SJCRH30 (cell line): ENCODE measurements at regions not wholly inside any gene's neighbourhood (a gene's known extent, or its start where the extent isn't known, plus 50 kb on each side); places are given as distances from the start of the nearest gene placed in this dataset.

Experiments used
- DNase-seq, 2 experiments: peaks; one replicate each; pipeline ENCODE4 v3.0.0-alpha.2; 2015 to 2020
- H3K27ac ChIP-seq: fragments of 250-450 bp; sonication (Bioruptor Pico); 2 replicates; pipeline ENCODE4 v1.5.1; 2020; ENCODE audit warnings: mild to moderate bottlenecking, moderate library complexity
- H3K27me3 ChIP-seq: fragments of 250-450 bp; sonication (Bioruptor Pico); 2 replicates; pipeline ENCODE4 v1.5.1; 2020; ENCODE audit warnings: mild to moderate bottlenecking, moderate library complexity
- H3K36me3 ChIP-seq: fragments of 250-450 bp; sonication (Bioruptor Pico); 2 replicates; pipeline ENCODE4 v1.5.1; 2020; ENCODE audit warnings: mild to moderate bottlenecking, moderate library complexity
- H3K4me1 ChIP-seq: fragments of 250-450 bp; sonication (Bioruptor Pico); 2 replicates; pipeline ENCODE4 v1.5.1; 2020; ENCODE audit warnings: mild to moderate bottlenecking, moderate library complexity
- H3K4me3 ChIP-seq: fragments of 250-450 bp; sonication (Bioruptor Pico); 2 replicates; pipeline ENCODE4 v1.5.1; 2020; ENCODE audit warnings: mild to moderate bottlenecking, moderate library complexity
- H3K9me3 ChIP-seq: fragments of 250-450 bp; sonication (Bioruptor Pico); replicated peaks from 2 replicates; pipeline ENCODE4 v1.5.1; 2020; ENCODE audit warnings: mild to moderate bottlenecking, moderate library complexity

GRCh38 chr1:238998577-238998976 lies 387.8 kb upstream of the CHRM3 start:
- Histone ChIP-seq H3K36me3 (no peaks in the 10 kb centered on the region), H3K4me1 (no peaks in the 10 kb centered on the region), H3K4me3 (no peak overlapping the region), H3K27ac (no peak overlapping the region), H3K27me3 (no peaks in the 10 kb centered on the region), H3K9me3 (no peaks in the 10 kb centered on the region)
- DNase-seq: no peak

- Histone ChIP-seq H3K36me3 (no peaks in the 10 kb centered on the region), H3K4me3 (no peak overlapping the region), H3K9me3 (no peaks in the 10 kb centered on the region), H3K27ac (no peak overlapping the region), H3K27me3 (no peaks in the 10 kb centered on the region), H3K4me1 (no peaks in the 10 kb centered on the region)
- peak; percentile 3 to 38 for DNase-seq
Observed at GRCh38 chr1:238991765-238992495, 394.4 kb upstream of the CHRM3 start.

GRCh38 chr1:238985312-238985711 lies 401.1 kb upstream of the CHRM3 start:
- Histone ChIP-seq H3K36me3 (no peaks in the 10 kb centered on the region), H3K4me1 (peaks cover 7% of the 10 kb centered on the region), H3K9me3 (no peaks in the 10 kb centered on the region), H3K27me3 (no peaks in the 10 kb centered on the region), H3K4me3 (no peak overlapping the region), H3K27ac (no peak overlapping the region)
- no peak for DNase-seq

- Histone ChIP-seq H3K36me3 (no peaks in the 10 kb centered on the region), H3K9me3 (no peaks in the 10 kb centered on the region), H3K27me3 (no peaks in the 10 kb centered on the region), H3K4me1 (peaks cover 7% of the 10 kb centered on the region), H3K4me3 (no peak overlapping the region), H3K27ac (0 out of 2 replicates have a peak overlapping the region, but pooled peaks have one; percentile 3)
- DNase-seq: peak; percentile 38 to 64
Observed at GRCh38 chr1:238982736-238983135, 403.6 kb upstream of the CHRM3 start.

GRCh38 chr1:238981317-238981933 lies 404.9 kb upstream of the CHRM3 start:
- H3K36me3 ChIP-seq: no peaks in the 10 kb centered on the region
- H3K4me3 ChIP-seq: no peak overlapping the region
- no peaks in the 10 kb centered on the region for H3K9me3 ChIP-seq
- DNase-seq: no peak
- H3K4me1 ChIP-seq: peaks cover 7% of the 10 kb centered on the region
- no peak overlapping the region for H3K27ac ChIP-seq
- H3K27me3 ChIP-seq: no peaks in the 10 kb centered on the region

GRCh38 chr1:238980053-238980452 lies 406.3 kb upstream of the CHRM3 start:
- DNase-seq: no peak
- Histone ChIP-seq H3K27ac (no peak overlapping the region), H3K4me3 (no peak overlapping the region), H3K4me1 (peaks cover 7% of the 10 kb centered on the region), H3K27me3 (no peaks in the 10 kb centered on the region), H3K36me3 (no peaks in the 10 kb centered on the region), H3K9me3 (no peaks in the 10 kb centered on the region)

GRCh38 chr1:238964631-238965030 lies 421.7 kb upstream of the CHRM3 start:
- Histone ChIP-seq H3K27ac (no peak overlapping the region), H3K9me3 (no peaks in the 10 kb centered on the region), H3K36me3 (no peaks in the 10 kb centered on the region), H3K4me3 (no peak overlapping the region), H3K27me3 (no peaks in the 10 kb centered on the region), H3K4me1 (no peaks in the 10 kb centered on the region)
- DNase-seq: no peak

- H3K9me3 ChIP-seq: no peaks in the 10 kb centered on the region
- DNase-seq: no peak
- no peaks in the 10 kb centered on the region for H3K4me1 ChIP-seq
- H3K4me3 ChIP-seq: no peak overlapping the region
- no peaks in the 10 kb centered on the region for H3K27me3 ChIP-seq
- H3K27ac ChIP-seq: no peak overlapping the region
- H3K36me3 ChIP-seq: no peaks in the 10 kb centered on the region
Observed at GRCh38 chr1:238962941-238963340, 423.4 kb upstream of the CHRM3 start.

- no peaks in the 10 kb centered on the region for H3K27me3 ChIP-seq
- no peaks in the 10 kb centered on the region for H3K36me3 ChIP-seq
- H3K27ac ChIP-seq: no peak overlapping the region
- H3K4me3 ChIP-seq: no peak overlapping the region
- no peaks in the 10 kb centered on the region for H3K4me1 ChIP-seq
- no peaks in the 10 kb centered on the region for H3K9me3 ChIP-seq
- DNase-seq: no peak
Observed at GRCh38 chr1:238961790-238962189, 424.6 kb upstream of the CHRM3 start.

- H3K27ac ChIP-seq: no peak overlapping the region
- no peak for DNase-seq
- H3K4me1 ChIP-seq: no peaks in the 10 kb centered on the region
- no peaks in the 10 kb centered on the region for H3K36me3 ChIP-seq
- no peaks in the 10 kb centered on the region for H3K27me3 ChIP-seq
- no peaks in the 10 kb centered on the region for H3K9me3 ChIP-seq
- H3K4me3 ChIP-seq: no peak overlapping the region
Observed at GRCh38 chr1:238960071-238960470, 426.3 kb upstream of the CHRM3 start.

GRCh38 chr1:238955934-238956333 lies 430.4 kb upstream of the CHRM3 start:
- no peaks in the 10 kb centered on the region for H3K4me1 ChIP-seq
- no peak for DNase-seq
- H3K27ac ChIP-seq: no peak overlapping the region
- H3K36me3 ChIP-seq: no peaks in the 10 kb centered on the region
- H3K27me3 ChIP-seq: no peaks in the 10 kb centered on the region
- H3K4me3 ChIP-seq: no peak overlapping the region
- no peaks in the 10 kb centered on the region for H3K9me3 ChIP-seq

GRCh38 chr1:238954865-238955264 lies 431.5 kb upstream of the CHRM3 start:
- H3K36me3 ChIP-seq: no peaks in the 10 kb centered on the region
- H3K27me3 ChIP-seq: no peaks in the 10 kb centered on the region
- no peaks in the 10 kb centered on the region for H3K9me3 ChIP-seq
- no peak overlapping the region for H3K27ac ChIP-seq
- no peaks in the 10 kb centered on the region for H3K4me1 ChIP-seq
- no peak overlapping the region for H3K4me3 ChIP-seq
- no peak for DNase-seq

- no peaks in the 10 kb centered on the region for H3K9me3 ChIP-seq
- no peaks in the 10 kb centered on the region for H3K4me1 ChIP-seq
- no peaks in the 10 kb centered on the region for H3K27me3 ChIP-seq
- H3K27ac ChIP-seq: no peak overlapping the region
- H3K36me3 ChIP-seq: no peaks in the 10 kb centered on the region
- DNase-seq: no peak
- no peak overlapping the region for H3K4me3 ChIP-seq
Observed at GRCh38 chr1:238953448-238954010, 432.8 kb upstream of the CHRM3 start.

GRCh38 chr1:238951809-238952208 lies 434.6 kb upstream of the CHRM3 start:
- peak; percentile 10 to 51 for DNase-seq
- H3K27me3 ChIP-seq: no peaks in the 10 kb centered on the region
- H3K4me3 ChIP-seq: no peak overlapping the region
- no peaks in the 10 kb centered on the region for H3K4me1 ChIP-seq
- no peaks in the 10 kb centered on the region for H3K36me3 ChIP-seq
- H3K27ac ChIP-seq: no peak overlapping the region
- H3K9me3 ChIP-seq: no peaks in the 10 kb centered on the region

GRCh38 chr1:238950784-238951183 lies 435.6 kb upstream of the CHRM3 start:
- Histone ChIP-seq H3K27me3 (no peaks in the 10 kb centered on the region), H3K4me1 (no peaks in the 10 kb centered on the region), H3K27ac (no peak overlapping the region), H3K4me3 (no peak overlapping the region), H3K36me3 (no peaks in the 10 kb centered on the region), H3K9me3 (no peaks in the 10 kb centered on the region)
- DNase-seq: no peak
